K562 (cell line): ENCODE measurements at regions not wholly inside any gene's neighbourhood (a gene's known extent, or its start where the extent isn't known, plus 50 kb on each side); places are given as distances from the start of the nearest gene placed in this dataset.

Experiments
- ATAC-seq: fragments of 200-7000 bp; cut with Tn5 transposase; 3 replicates; pipeline ENCODE4 v1.9.1; 2020; ENCODE audit warnings: moderate library complexity
- BruUV-seq: library from RNA; stranded (reverse); fragments of 400-500 nt; replicated peaks from 2 replicates; lab custom pipeline; 2021; lab: Mats Ljungman, UMichigan
- CTCF ChIA-PET: fragments of 300-600 bp; formaldehyde crosslinking; extraction: SDS; loops from one replicate; lab custom pipeline; 2021; ENCODE audit warnings: low intra/inter-chr PET ratio; lab: Yijun Ruan, JAX
- POLR2A ChIA-PET: fragments of 300-600, 350-650 bp; sonication (Branson Sonifier 250); formaldehyde crosslinking; extraction: SDS; loops from one replicate; lab custom pipeline; 2021; ENCODE audit warnings: antibody characterized with exemption, inconsistent platforms; lab: Yijun Ruan, JAX
- DNase-seq, 4 experiments: peaks; one replicate each; pipeline versions ENCODE4 v3.0.0 to v3.0.0-alpha.2; 2011 to 2018; ENCODE audit warnings: low spot score in 3 of 4, mixed read lengths in 3 of 4; ENCODE audit errors: extremely low read depth in 1 of 4
- FAIRE-seq: peaks from 2 replicates; lab custom pipeline; 2011; peaks lifted over from hg19 to GRCh38; lab: Jason Lieb, UNC
- H2AFZ ChIP-seq: 2 replicates; pipeline ENCODE4 v1.6.0; 2011; ENCODE audit warnings: low read depth, low read length, control low read depth, inconsistent platforms
- H3K27ac ChIP-seq: fragments of 200-600 bp; 3 replicates; pipeline ENCODE4 v1.8.0; 2011; ENCODE audit warnings: low read depth, mild to moderate bottlenecking, control low read depth, inconsistent platforms, low read length, moderate library complexity, mixed read lengths; ENCODE audit errors: extremely low read depth
- H3K27me3 ChIP-seq, 2 experiments: fragments of 300-600 bp in 1 of 2; 2 replicates in 1 of 2; 3 replicates in 1 of 2; pipeline versions ENCODE4 v1.6.0 to v1.8.0; 2011; ENCODE audit warnings: inconsistent platforms in 2 of 2, low read length in 2 of 2, mild to moderate bottlenecking in 1 of 2, mixed read lengths in 1 of 2, moderate library complexity in 1 of 2; ENCODE audit not compliant: control insufficient read depth in 2 of 2, insufficient read depth in 2 of 2
- H3K36me3 ChIP-seq: fragments of 300-600 bp; 3 replicates; pipeline ENCODE4 v1.8.0; 2011; ENCODE audit warnings: mild to moderate bottlenecking, low read length, inconsistent platforms; ENCODE audit not compliant: control insufficient read depth, insufficient read depth
- H3K4me1 ChIP-seq, 2 experiments: fragments of 200-600 bp in 1 of 2; replicated peaks in 1 of 2; 2 replicates in 1 of 2; 3 replicates in 1 of 2; pipeline versions ENCODE4 v1.5.1 to v1.8.0; 2011; ENCODE audit warnings: inconsistent platforms in 2 of 2, low read length in 2 of 2, mild to moderate bottlenecking in 1 of 2, mixed read lengths in 1 of 2, moderate library complexity in 1 of 2; ENCODE audit not compliant: control insufficient read depth in 2 of 2, insufficient read depth in 2 of 2
- H3K4me2 ChIP-seq: 2 replicates; pipeline ENCODE4 v1.6.1; 2011; ENCODE audit warnings: low read length, control low read depth, inconsistent platforms, mixed read lengths; ENCODE audit not compliant: insufficient read depth
- H3K4me3 ChIP-seq: fragments of 200-600 bp; sonication (generic), shearing (Covaris generic); 2 replicates; pipeline ENCODE4 v1.5.1; 2016; ENCODE audit warnings: control low read depth, inconsistent platforms
- H3K79me2 ChIP-seq: fragments of 200-600 bp; 3 replicates; pipeline ENCODE4 v1.8.0; 2011; ENCODE audit warnings: low read length, inconsistent platforms; ENCODE audit not compliant: control insufficient read depth, insufficient read depth
- H3K9ac ChIP-seq, 2 experiments: 2 replicates each; pipeline versions ENCODE4 v1.6.0 to v1.6.1; 2011; ENCODE audit warnings: low read depth in 2 of 2, low read length in 2 of 2, control low read depth in 1 of 2, inconsistent platforms in 1 of 2, mild to moderate bottlenecking in 1 of 2, mixed read lengths in 1 of 2; ENCODE audit not compliant: insufficient read depth in 1 of 2
- H3K9me1 ChIP-seq: one replicate; pipeline ENCODE4 v1.6.0; 2011; ENCODE audit warnings: inconsistent platforms, mild to moderate bottlenecking, low read length, moderate library complexity; ENCODE audit not compliant: control insufficient read depth, insufficient read depth
- H3K9me3 ChIP-seq: replicated peaks from 2 replicates; pipeline ENCODE4 v1.5.1; 2011; ENCODE audit warnings: low read depth, low read length, inconsistent platforms; ENCODE audit not compliant: control insufficient read depth, insufficient read depth
- H4K20me1 ChIP-seq: replicated peaks from 2 replicates; pipeline ENCODE4 v1.6.1; 2011; ENCODE audit warnings: low read length, inconsistent platforms, mixed read lengths; ENCODE audit not compliant: control insufficient read depth, insufficient read depth
- ARID3A ChIP-seq: IDR thresholded peaks from 2 replicates; pipeline ENCODE4 v1.6.1; 2012; ENCODE audit warnings: low read depth, low read length, improper control_type of control experiment, borderline replicate concordance
- BHLHE40 ChIP-seq: IDR thresholded peaks from 2 replicates; pipeline ENCODE4 v1.6.1; 2011; ENCODE audit warnings: low read length, improper control_type of control experiment
- BRD9 ChIP-seq: fragments of 450-650 bp; IDR thresholded peaks from 2 replicates; pipeline ENCODE4 v1.6.1; 2018; ENCODE audit warnings: low read depth; ENCODE audit not compliant: partially characterized antibody
- CBX5 ChIP-seq: IDR thresholded peaks from 2 replicates; pipeline ENCODE4 v1.6.1; 2014; ENCODE audit warnings: low read depth, borderline replicate concordance
- CREBBP ChIP-seq: IDR thresholded peaks from one replicate; pipeline ENCODE4 v1.6.1; 2012; ENCODE audit warnings: low read depth, mild to moderate bottlenecking, control low read depth, inconsistent platforms, low read length
- DIDO1 ChIP-seq: fragments of 450-650 bp; IDR thresholded peaks from 2 replicates; pipeline ENCODE4 v1.6.1; 2016; ENCODE audit warnings: low read depth, missing biosample characterization, missing genetic modification characterization
- HINFP ChIP-seq: fragments of 450-650 bp; conservative IDR thresholded peaks from 2 replicates; pipeline ENCODE4 v1.6.1; 2016; ENCODE audit warnings: missing genetic modification characterization, low read depth, mild to moderate bottlenecking, control low read depth, missing compliant biosample characterization
- HMG20A ChIP-seq: fragments of 450-650 bp; formaldehyde crosslinking; conservative IDR thresholded peaks from 2 replicates; pipeline ENCODE4 v1.4.0; 2020; ENCODE audit warnings: mild to moderate bottlenecking, mixed read lengths
- MAFF ChIP-seq: IDR thresholded peaks from 2 replicates; pipeline ENCODE4 v1.6.1; 2012; ENCODE audit warnings: low read length, improper control_type of control experiment
- MAFG ChIP-seq: fragments of 450-650 bp; conservative IDR thresholded peaks from 2 replicates; pipeline ENCODE4 v1.6.1; 2016; ENCODE audit warnings: missing genetic modification characterization, missing compliant biosample characterization
- PTRF ChIP-seq: fragments of 450-650 bp; IDR thresholded peaks from 2 replicates; pipeline ENCODE4 v1.6.1; 2016; ENCODE audit warnings: mild to moderate bottlenecking, missing genetic modification characterization, missing compliant biosample characterization
- RBM34 ChIP-seq: fragments of 200-400 bp; formaldehyde crosslinking; IDR thresholded peaks from 2 replicates; pipeline ENCODE4 v1.6.1; 2018; ENCODE audit warnings: low read length, borderline replicate concordance; ENCODE audit not compliant: insufficient read depth
- ZBTB8A ChIP-seq: fragments of 450-650 bp; IDR thresholded peaks from 2 replicates; pipeline ENCODE4 v1.6.1; 2018; ENCODE audit warnings: mild to moderate bottlenecking, moderate library complexity; ENCODE audit not compliant: partially characterized antibody
- ZNF282 ChIP-seq: sonication (generic); formaldehyde crosslinking; IDR thresholded peaks from 2 replicates; pipeline ENCODE4 v1.8.1; 2023; ENCODE audit warnings: missing genetic modification reagents
- WGBS: fragments of 100-300 bp; shearing (Covaris generic); methylation state at CpG from one replicate; pipeline ENCODE4 v1.1.6; 2016; ENCODE audit warnings: low coverage, mixed read lengths; ENCODE audit not compliant: insufficient coverage; ENCODE audit errors: missing lambda C conversion rate; 5-methylcytosine and 5-hydroxymethylcytosine counted together
- in situ Hi-C: fragments of 300-500 bp; cut with MboI; formaldehyde crosslinking; loops from 4 replicates; pipeline ENCODE4 v1.15.0; 2018; ENCODE audit warnings: inconsistent platforms, mixed read lengths
- intact Hi-C: fragments of 100-400 bp; cut with micrococcal nuclease; formaldehyde crosslinking; loops from 2 replicates; pipeline ENCODE4 v1.14.2; 2022
- TF ChIP-seq, protein P1 (sequence below): fragments of 450-650 bp; IDR thresholded peaks from 2 replicates; pipeline ENCODE4 v1.6.1; 2016; ENCODE audit warnings: antibody characterized with exemption
- TF ChIP-seq, protein P2 (sequence below): sonication (generic); formaldehyde crosslinking; IDR thresholded peaks from 2 replicates; pipeline ENCODE4 v1.8.1; 2023; ENCODE audit warnings: mild to moderate bottlenecking, missing genetic modification reagents

- CTCF ChIA-PET: no interaction called here
- WGBS: 41% methylated on average over 5 of the region's 5 CpGs
These were observed 1016.7 kb downstream of the REEP3 start for GRCh38 chr10:64537928-64538327.

More at GRCh38 chr10:64537928-64538327, 1016.7 kb downstream of the REEP3 start:
- ATAC-seq (no peak), DNase-seq (no peak), FAIRE-seq (no peak)
- intact Hi-C loops (no loop called here), in situ Hi-C loops (no loop called here)
- no peaks in the 10 kb centered on the region for H3K79me2 ChIP-seq
- H4K20me1 ChIP-seq: no peaks in the 10 kb centered on the region
- no peak overlapping the region for H3K9ac ChIP-seq
- no peaks in the 10 kb centered on the region for H3K9me3 ChIP-seq
- H3K27me3 ChIP-seq: no peaks in the 10 kb centered on the region
- BruUV-seq: no TSS peak
- POLR2A ChIA-PET: interaction anchor here (1.0 to 1.3 kb wide), 2 partner anchors 9 to 13 kb away, joined by 3 to 6 read pairs; no protein-coding TSS in a partner anchor
- H2AFZ ChIP-seq: peak overlapping the region; percentile 60
- no peak overlapping the region for H3K27ac ChIP-seq
- TF ChIP-seq BHLHE40 (no peak), BRD9 (no peak), HMG20A (no peak), DIDO1 (no peak), ZNF282 (CRISPR knock-in tag) (no peak), MAFF (no peak), CREBBP (no peak), CBX5 (no peak), ARID3A (no peak), RBM34 (no peak), PTRF (tag) (no peak), MAFG (tag) (no peak), ZBTB8A (no peak), HINFP (tag) (no peak)
- TF ChIP-seq, protein P1, sequence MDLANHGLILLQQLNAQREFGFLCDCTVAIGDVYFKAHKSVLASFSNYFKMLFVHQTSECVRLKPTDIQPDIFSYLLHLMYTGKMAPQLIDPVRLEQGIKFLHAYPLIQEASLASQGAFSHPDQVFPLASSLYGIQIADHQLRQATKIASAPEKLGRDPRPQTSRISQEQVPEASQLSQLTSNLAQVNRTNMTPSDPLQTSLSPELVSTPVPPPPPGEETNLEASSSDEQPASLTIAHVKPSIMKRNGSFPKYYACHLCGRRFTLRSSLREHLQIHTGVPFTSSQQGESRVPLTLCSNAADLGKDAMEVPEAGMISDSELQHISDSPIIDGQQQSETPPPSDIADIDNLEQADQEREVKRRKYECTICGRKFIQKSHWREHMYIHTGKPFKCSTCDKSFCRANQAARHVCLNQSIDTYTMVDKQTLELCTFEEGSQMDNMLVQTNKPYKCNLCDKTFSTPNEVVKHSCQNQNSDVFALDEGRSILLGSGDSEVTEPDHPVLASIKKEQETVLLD: no peak
- TF ChIP-seq, protein P2, sequence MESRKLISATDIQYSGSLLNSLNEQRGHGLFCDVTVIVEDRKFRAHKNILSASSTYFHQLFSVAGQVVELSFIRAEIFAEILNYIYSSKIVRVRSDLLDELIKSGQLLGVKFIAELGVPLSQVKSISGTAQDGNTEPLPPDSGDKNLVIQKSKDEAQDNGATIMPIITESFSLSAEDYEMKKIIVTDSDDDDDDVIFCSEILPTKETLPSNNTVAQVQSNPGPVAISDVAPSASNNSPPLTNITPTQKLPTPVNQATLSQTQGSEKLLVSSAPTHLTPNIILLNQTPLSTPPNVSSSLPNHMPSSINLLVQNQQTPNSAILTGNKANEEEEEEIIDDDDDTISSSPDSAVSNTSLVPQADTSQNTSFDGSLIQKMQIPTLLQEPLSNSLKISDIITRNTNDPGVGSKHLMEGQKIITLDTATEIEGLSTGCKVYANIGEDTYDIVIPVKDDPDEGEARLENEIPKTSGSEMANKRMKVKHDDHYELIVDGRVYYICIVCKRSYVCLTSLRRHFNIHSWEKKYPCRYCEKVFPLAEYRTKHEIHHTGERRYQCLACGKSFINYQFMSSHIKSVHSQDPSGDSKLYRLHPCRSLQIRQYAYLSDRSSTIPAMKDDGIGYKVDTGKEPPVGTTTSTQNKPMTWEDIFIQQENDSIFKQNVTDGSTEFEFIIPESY (CRISPR knock-in tag): no peak
- no peaks in the 10 kb centered on the region for H3K36me3 ChIP-seq
- no peak overlapping the region for H3K4me3 ChIP-seq
- H3K4me1 ChIP-seq: no peaks in the 10 kb centered on the region
- no peak overlapping the region for H3K4me2 ChIP-seq
- H3K9me1 ChIP-seq: no peaks in the 10 kb centered on the region
